Mammary epithelial cell (primary cell): ENCODE measurements at regions not wholly inside any gene's neighbourhood (a gene's known extent, or its start where the extent isn't known, plus 50 kb on each side); places are given as distances from the start of the nearest gene placed in this dataset.

Experiments
- CTCF ChIP-seq, 2 donors: IDR thresholded peaks in 1 of 2; conservative IDR thresholded peaks in 1 of 2; 2 replicates each; pipeline ENCODE4 v1.5.1; 2011 to 2012; ENCODE audit warnings: inconsistent platforms in 2 of 2, low read length in 2 of 2, mild to moderate bottlenecking in 2 of 2, control low read depth in 1 of 2, low read depth in 1 of 2; ENCODE audit not compliant: insufficient read depth in 1 of 2; ENCODE audit errors: extremely low read depth in 1 of 2
- EZH2 ChIP-seq: IDR thresholded peaks from 2 replicates; pipeline ENCODE4 v1.6.1; 2012; ENCODE audit warnings: low read length, inconsistent platforms, borderline replicate concordance

- TF ChIP-seq CTCF (conservative IDR thresholded peaks at IDR 0.05 in 1 of 2, IDR thresholded peaks at IDR 0.05 in 1 of 2; ENCODE audit: extremely low read depth in 1 of 2, insufficient read depth in 1 of 2, low read depth in 1 of 2, low read length in 2 of 2) (no peak), EZH2 (no peak)
Observed at GRCh38 chr22:27466229-27466628, 335.3 kb downstream of the MN1 start.
